IPS DF 6.9 (cell line): ENCODE measurements at regions not wholly inside any gene's neighbourhood (a gene's known extent, or its start where the extent isn't known, plus 50 kb on each side); places are given as distances from the start of the nearest gene placed in this dataset.

Experiments
- DNase-seq: peaks from one replicate; pipeline ENCODE4 v3.0.0-alpha.2; 2013; ENCODE audit warnings: low read depth, low spot score
- H3K27ac ChIP-seq: one replicate; pipeline ENCODE4 v1.5.1; 2013; ENCODE audit warnings: low read length, control low read depth
- H3K27me3 ChIP-seq: 2 replicates; pipeline ENCODE4 v1.6.1; 2013; ENCODE audit warnings: mild to moderate bottlenecking, low read length; ENCODE audit not compliant: control insufficient read depth, insufficient read depth
- H3K36me3 ChIP-seq: 2 replicates; pipeline ENCODE4 v1.6.1; 2013; ENCODE audit warnings: low read length; ENCODE audit not compliant: control insufficient read depth, insufficient read depth
- H3K4me1 ChIP-seq: 2 replicates; pipeline ENCODE4 v1.6.1; 2013; ENCODE audit warnings: low read length; ENCODE audit not compliant: control insufficient read depth, insufficient read depth
- H3K4me3 ChIP-seq: 2 replicates; pipeline ENCODE4 v1.5.1; 2013; ENCODE audit warnings: mild to moderate bottlenecking, low read length
- H3K9me3 ChIP-seq: 2 replicates; pipeline ENCODE4 v1.6.1; 2013; ENCODE audit warnings: low read length, inconsistent platforms; ENCODE audit not compliant: control insufficient read depth, insufficient read depth
- WGBS: extraction: QIAGEN DNeasy Blood & Tissue Kit; methylation state at CpG from one replicate; pipeline ENCODE4 v1.1.7; 2013; ENCODE audit warnings: mixed read lengths, missing lambda C conversion rate; ENCODE audit not compliant: insufficient read length, insufficient coverage; 5-methylcytosine and 5-hydroxymethylcytosine counted together

DNA sequence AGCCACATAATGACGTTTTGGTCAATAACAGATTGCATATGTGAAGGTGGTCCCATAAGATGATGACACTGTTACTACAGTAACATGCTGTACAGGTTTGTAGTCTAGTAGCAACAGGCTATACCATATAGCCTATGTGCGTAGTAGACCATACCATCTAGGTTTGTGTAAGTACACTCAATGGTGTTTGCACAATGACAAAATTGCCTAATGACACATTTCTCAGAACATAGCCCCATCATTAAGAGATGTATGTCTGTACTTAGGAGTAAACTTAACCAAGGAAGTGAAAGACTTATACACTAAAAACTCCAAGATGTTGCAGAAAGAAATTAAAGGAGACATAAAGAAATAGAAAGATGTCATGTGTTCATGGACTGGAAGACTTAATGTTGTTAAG lies 66.2 kb downstream of the RPLP1 start:
- no peak for DNase-seq
- Histone ChIP-seq H3K9me3 (no peaks in the 10 kb centered on the region), H3K4me3 (no peak overlapping the region), H3K36me3 (no peaks in the 10 kb centered on the region), H3K4me1 (0 out of 2 replicates have a peak, but pooled peaks cover under 1% of the 10 kb centered on the region), H3K27ac (no peak overlapping the region), H3K27me3 (no peaks in the 10 kb centered on the region)
- no CpG with 5 or more reads among the region's 2 CpGs for WGBS

DNA sequence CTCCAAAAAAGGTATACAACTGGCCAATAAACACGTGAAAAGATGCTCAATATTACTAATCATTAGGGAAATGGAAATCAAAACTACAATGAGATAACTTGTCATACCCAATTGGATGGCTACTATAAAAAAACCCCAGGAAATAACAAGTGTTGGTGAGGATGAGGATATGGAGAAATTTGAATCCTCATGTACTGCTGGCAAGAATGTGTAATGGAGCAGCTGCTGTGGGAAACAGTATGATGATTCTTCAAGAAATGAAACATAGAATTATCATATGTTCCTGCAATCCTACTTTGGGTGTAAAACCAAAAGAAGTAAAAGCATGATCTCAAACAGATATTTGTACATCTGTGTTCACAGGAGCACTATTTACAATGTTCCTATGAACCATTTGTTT lies 67.4 kb downstream of the RPLP1 start:
- H3K4me3 ChIP-seq = no peak overlapping the region
- no CpG with 5 or more reads among the region's 1 CpG for WGBS
- no peak overlapping the region for H3K27ac ChIP-seq
- no peaks in the 10 kb centered on the region for H3K4me1 ChIP-seq
- no peaks in the 10 kb centered on the region for H3K27me3 ChIP-seq
- H3K9me3 ChIP-seq = no peaks in the 10 kb centered on the region
- no peak for DNase-seq
- H3K36me3 ChIP-seq = no peaks in the 10 kb centered on the region

DNA sequence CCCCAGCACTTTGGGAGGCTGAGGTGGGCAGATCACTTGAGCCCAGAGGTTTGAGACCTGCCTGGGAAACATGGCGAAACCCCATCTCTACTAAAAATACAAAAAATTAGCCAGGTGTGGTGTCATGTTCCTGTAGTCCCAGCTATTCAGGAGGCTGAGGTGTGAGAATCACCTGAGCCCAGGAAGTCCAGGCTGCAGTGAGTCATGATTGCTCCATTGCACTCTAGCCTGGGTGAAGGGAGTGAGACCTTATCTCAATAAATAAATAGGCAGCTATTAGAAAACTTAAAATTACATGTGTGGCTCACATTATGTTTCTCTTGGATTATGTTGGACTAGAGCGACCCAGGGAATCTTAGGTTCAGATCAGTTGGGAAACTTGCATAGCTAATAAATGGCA lies 69.7 kb downstream of the RPLP1 start:
- DNase-seq = no peak
- H3K36me3 ChIP-seq = no peaks in the 10 kb centered on the region
- no peaks in the 10 kb centered on the region for H3K27me3 ChIP-seq
- H3K9me3 ChIP-seq = no peaks in the 10 kb centered on the region
- H3K27ac ChIP-seq = no peak overlapping the region
- H3K4me1 ChIP-seq = no peaks in the 10 kb centered on the region
- no peak overlapping the region for H3K4me3 ChIP-seq
- WGBS = no CpG with 5 or more reads among the region's 2 CpGs

DNA sequence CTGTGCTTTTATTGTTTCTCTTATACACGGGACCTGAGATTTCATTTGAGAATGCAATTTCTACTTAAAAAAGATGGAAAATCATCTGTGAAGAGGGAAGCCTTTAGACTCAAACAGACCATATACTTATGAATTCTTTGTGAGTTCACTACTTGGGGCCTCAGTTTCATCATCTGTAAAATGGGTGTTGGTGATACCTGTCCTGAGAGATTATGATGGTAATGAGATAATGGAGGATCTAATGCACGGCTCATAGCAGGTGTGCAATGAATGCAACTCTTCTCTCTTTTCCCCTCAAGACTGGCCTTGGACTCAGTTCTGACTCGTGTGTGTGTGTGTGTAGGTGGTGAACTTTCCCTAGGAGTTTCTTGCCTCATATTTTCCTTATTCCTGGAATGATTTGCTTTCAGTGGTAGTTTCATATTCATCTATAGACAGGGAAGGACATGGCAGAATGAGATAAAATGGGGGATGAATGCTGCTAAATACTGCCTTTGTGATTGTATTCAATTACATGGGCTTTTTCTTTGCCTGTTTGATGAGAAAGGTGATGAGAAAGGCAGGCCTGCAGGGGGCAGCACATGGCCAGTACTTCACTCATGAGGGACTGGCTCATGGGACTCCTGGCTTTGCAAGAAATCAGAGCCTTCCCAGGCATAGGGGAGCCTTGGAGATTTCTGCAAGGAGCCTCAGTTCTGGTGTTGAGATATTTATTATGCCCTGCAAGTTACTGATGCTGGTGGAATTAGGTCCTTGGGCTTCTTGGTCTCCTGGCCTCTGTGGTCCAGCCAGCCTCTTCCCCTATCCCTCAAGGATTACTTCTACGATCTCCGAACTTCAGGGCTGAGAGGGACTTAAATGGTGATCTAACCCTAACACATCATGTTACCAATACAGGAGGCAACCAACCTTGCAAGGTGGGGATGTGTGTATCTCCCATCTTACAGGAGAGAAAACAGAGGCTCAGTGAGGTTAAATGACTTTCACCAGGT lies 70.7 kb downstream of the RPLP1 start:
- no peaks in the 10 kb centered on the region for H3K9me3 ChIP-seq
- no peaks in the 10 kb centered on the region for H3K27me3 ChIP-seq
- WGBS = no CpG with 5 or more reads among the region's 5 CpGs

DNA sequence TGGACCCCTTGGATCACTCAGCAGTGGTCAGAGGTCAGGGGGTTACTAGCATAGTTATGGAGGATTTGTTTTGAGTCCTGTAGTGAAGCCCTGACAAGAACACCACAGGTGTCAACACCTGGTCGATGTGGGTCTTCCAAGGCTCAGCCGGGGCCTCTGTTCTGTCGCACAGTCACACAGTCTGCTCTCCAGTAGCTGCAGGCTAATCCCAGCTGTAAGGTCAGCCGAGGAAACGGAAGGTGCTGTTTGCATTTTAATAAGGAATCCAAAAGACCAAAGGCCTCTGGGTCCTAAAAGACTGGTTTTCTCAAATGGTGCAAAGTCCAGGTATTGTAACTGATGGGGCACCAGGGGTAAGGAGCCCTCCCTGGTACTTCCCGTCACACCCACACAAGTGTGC lies 71.7 kb downstream of the RPLP1 start:
- H3K4me3 ChIP-seq = no peak overlapping the region
- WGBS = no CpG with 5 or more reads among the region's 6 CpGs
- DNase-seq = no peak

More for the DNA sequence above, 70.7 kb downstream of the RPLP1 start:
- no peak overlapping the region for H3K27ac ChIP-seq
- no peaks in the 10 kb centered on the region for H3K36me3 ChIP-seq
- DNase-seq = peak; percentile 61
- no peak overlapping the region for H3K4me3 ChIP-seq
- no peaks in the 10 kb centered on the region for H3K4me1 ChIP-seq

DNA sequence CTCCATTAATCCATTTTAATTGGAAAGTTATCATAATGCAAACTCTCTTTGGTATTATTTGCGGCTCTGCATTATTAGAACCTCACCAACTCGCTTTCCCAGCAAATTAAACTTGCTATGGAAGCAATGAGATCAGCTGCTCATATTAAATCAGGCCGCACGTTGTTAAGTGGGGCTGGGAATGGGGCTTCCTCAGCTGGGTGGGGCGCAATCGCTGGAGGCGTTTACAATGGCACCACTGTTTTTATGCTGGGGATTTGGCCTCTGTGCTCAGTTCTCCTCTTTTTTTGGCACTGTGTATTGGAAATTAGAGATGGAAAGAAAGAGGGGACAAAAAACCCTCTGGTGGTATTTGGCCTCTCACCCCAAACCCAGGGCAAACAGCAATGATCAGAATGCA lies 72.2 kb downstream of the RPLP1 start:
- no peaks in the 10 kb centered on the region for H3K4me1 ChIP-seq
- no peaks in the 10 kb centered on the region for H3K9me3 ChIP-seq
- H3K4me3 ChIP-seq = no peak overlapping the region
- no peak for DNase-seq
- no peak overlapping the region for H3K27ac ChIP-seq
- WGBS = no CpG with 5 or more reads among the region's 7 CpGs
- no peaks in the 10 kb centered on the region for H3K27me3 ChIP-seq
- no peaks in the 10 kb centered on the region for H3K36me3 ChIP-seq

More for the DNA sequence above, 71.7 kb downstream of the RPLP1 start:
- H3K27ac ChIP-seq = no peak overlapping the region
- no peaks in the 10 kb centered on the region for H3K36me3 ChIP-seq
- H3K9me3 ChIP-seq = no peaks in the 10 kb centered on the region
- H3K4me1 ChIP-seq = no peaks in the 10 kb centered on the region
- no peaks in the 10 kb centered on the region for H3K27me3 ChIP-seq

DNA sequence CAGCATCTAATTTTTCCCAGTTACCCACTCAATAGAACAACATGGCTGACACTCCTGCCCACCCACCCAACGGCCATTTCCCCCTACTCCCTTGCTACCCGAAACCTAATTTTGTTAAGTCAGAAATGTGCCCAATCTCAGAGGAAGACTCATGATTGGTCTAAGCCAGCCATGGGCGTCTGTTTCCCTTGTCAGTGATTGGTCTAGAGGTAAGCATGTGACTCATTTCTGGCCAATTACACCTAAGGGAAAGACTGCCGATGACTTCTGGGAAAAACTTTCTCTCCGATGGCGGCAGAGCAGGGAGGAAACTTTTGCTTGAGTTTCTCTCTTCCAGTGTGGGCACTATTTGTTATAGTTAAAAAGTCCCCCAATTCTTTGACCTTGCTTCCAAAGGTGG lies 72.9 kb downstream of the RPLP1 start:
- H3K4me1 ChIP-seq = no peaks in the 10 kb centered on the region
- H3K36me3 ChIP-seq = no peaks in the 10 kb centered on the region
- no peak for DNase-seq
- H3K27ac ChIP-seq = no peak overlapping the region
- no peak overlapping the region for H3K4me3 ChIP-seq
- WGBS = no CpG with 5 or more reads among the region's 6 CpGs
- H3K27me3 ChIP-seq = no peaks in the 10 kb centered on the region
- H3K9me3 ChIP-seq = no peaks in the 10 kb centered on the region

DNA sequence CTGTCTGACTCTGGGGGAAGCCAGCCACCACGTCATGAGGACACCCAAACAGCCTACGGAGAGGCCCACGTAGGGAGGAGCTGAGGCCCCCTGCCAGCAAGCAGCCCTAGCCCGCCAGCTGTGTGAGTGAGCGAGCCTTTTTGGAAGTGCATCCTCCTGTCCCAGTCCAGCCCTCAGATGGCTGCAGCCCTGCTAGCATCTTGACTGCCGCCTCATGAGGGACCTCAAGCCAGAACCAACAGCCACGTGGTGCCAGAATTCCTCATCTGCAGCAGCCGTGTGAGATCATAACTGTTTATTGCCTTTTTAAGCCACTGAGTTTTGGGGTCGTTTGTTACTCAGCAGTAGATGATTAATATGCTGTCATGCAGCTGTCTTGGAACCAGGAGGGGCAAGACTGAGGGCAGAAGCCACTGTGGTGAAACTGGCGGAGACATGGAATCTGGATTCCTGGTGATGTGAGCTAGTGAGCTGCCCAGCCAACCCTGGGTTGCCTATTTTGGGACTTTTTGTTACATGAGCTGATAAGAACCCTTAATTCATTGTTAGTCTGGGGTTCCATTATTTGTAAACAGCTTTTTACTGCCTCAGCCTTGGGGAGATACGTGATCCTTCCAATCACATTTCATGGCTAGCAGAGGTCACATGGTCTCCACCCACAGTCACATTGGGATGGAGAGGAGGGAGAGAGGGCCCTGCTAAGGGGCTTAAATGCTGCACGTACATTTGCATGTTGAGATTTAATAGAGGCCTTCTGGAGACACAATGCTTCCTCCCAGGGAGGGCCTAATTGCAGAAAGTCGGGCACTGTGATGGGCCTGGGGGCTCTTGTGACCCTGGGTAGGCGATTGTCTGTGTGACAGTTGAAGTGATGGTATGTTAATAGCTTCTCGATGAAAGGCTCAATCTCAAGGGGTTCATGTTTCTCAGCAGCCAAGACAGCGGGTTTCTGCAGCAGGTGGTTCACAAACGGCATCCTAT lies 73.8 kb downstream of the RPLP1 start:
- no peaks in the 10 kb centered on the region for H3K36me3 ChIP-seq
- peaks cover 2% of the 10 kb centered on the region for H3K4me1 ChIP-seq
- H3K27me3 ChIP-seq = no peaks in the 10 kb centered on the region
- DNase-seq = no peak
- H3K9me3 ChIP-seq = no peaks in the 10 kb centered on the region
- WGBS = no CpG with 5 or more reads among the region's 17 CpGs
- H3K27ac ChIP-seq = no peak overlapping the region
- H3K4me3 ChIP-seq = no peak overlapping the region

DNA sequence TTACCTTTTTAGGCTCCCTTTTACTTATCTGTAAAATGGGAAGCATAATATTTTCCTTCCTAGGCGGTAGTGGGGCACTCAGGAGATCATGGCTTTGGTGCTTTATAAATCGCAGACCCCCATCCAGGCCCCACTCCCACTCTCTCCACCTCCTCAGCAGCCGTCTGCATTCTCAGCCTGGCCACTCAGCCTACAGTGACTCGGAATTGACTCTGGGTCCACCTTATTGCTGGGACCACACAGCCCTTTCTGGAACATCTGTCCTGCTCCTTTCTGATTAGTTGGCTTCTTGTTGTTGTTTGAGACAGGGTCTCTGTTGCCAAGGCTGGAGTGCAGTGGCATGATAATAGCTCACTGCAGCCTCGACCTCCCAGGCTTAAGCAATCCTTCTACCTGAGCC lies 76.5 kb downstream of the RPLP1 start:
- Histone ChIP-seq H3K4me3 (no peak overlapping the region), H3K36me3 (no peaks in the 10 kb centered on the region), H3K4me1 (peaks cover 6% of the 10 kb centered on the region), H3K9me3 (no peaks in the 10 kb centered on the region), H3K27me3 (no peaks in the 10 kb centered on the region), H3K27ac (no peak overlapping the region)
- DNase-seq = no peak
- WGBS = no CpG with 5 or more reads among the region's 5 CpGs

DNA sequence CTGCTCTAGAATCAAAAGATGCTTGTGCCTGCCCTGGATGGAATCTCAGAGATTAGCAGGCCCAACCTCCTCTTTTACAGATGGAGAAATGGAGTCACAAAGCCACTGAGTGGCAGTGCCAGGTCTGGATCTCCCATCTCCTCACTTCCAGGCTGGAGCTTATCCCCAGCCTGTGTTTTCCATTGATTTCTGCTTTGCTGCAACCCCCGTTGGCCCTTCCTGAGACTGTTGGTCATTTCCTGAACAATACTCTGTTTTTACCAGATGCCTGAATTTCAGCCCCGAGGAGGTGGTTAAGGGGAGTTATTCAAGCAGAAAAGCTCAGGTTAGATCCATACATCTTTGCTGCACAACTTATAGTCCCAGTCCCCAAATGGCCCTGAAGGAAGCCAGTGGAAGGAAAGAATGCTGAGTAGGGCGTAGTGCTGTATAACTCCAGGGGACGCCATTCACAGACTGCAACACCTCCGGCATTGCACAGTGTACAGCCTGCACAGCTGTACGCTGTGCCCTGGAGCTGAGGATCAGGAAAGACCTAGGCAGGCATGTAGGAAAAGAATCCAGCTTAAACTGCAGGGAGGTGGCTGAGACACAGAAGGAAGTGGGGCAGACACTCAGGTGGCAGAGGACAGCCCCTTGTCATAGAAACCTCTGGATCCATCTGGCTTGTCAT lies 77.5 kb downstream of the RPLP1 start:
- Histone ChIP-seq H3K36me3 (no peaks in the 10 kb centered on the region), H3K9me3 (no peaks in the 10 kb centered on the region), H3K4me1 (peaks cover 6% of the 10 kb centered on the region), H3K27ac (no peak overlapping the region), H3K4me3 (no peak overlapping the region), H3K27me3 (no peaks in the 10 kb centered on the region)
- no CpG with 5 or more reads among the region's 6 CpGs for WGBS
- no peak for DNase-seq
